Gastrocnemius medialis (tissue), 4 donors: ENCODE measurements at regions not wholly inside any gene's neighbourhood (a gene's known extent, or its start where the extent isn't known, plus 50 kb on each side); places are given as distances from the start of the nearest gene placed in this dataset.

ENCODE experiments used
- ATAC-seq, 2 donors: fragments of 150-250 bp; one replicate each; pipeline ENCODE4 v1.9.1; 2016
- DNase-seq, 2 donors: peaks; one replicate each; pipeline ENCODE4 v3.0.0-alpha.2; 2019
- H3K27ac ChIP-seq, 4 donors: fragments of 200-600 bp; sonication (generic); 1 replicate in 1 of 4; 2 replicates in 3 of 4; pipeline ENCODE4 v1.5.1; 2016 to 2018; ENCODE audit warnings: mild to moderate bottlenecking in 2 of 4, moderate library complexity in 1 of 4
- H3K27me3 ChIP-seq, 3 donors: fragments of 200-600 bp; sonication (generic) in 2 of 3; 1 replicate in 1 of 3; 2 replicates in 2 of 3; pipeline versions ENCODE4 v1.5.1 to v1.6.0; 2016 to 2019; ENCODE audit warnings: mild to moderate bottlenecking in 1 of 3, moderate library complexity in 1 of 3
- H3K36me3 ChIP-seq, 2 donors: fragments of 200-600 bp; sonication (generic) in 1 of 2; one replicate each; pipeline ENCODE4 v1.5.1; 2017 to 2018
- H3K4me1 ChIP-seq, 2 donors: fragments of 200-600 bp; sonication (generic) in 1 of 2; one replicate each; pipeline ENCODE4 v1.5.1; 2016 to 2017; ENCODE audit warnings: mild to moderate bottlenecking in 2 of 2
- H3K4me3 ChIP-seq, 4 donors: fragments of 200-600 bp; sonication (generic) in 3 of 4; 1 replicate in 1 of 4; 2 replicates in 3 of 4; pipeline ENCODE4 v1.5.1; 2016 to 2019; ENCODE audit warnings: mild to moderate bottlenecking in 2 of 4
- H3K9me3 ChIP-seq, 3 donors: fragments of 200-600 bp; sonication (generic) in 2 of 3; 1 replicate in 1 of 3; 2 replicates in 2 of 3; pipeline ENCODE4 v1.5.1; 2016 to 2019
- POLR2A ChIP-seq, 2 donors: fragments of 450-650 bp; IDR thresholded peaks; one replicate each; pipeline ENCODE4 v1.6.1; 2017; ENCODE audit warnings: antibody characterized with exemption in 2 of 2, mild to moderate bottlenecking in 2 of 2, moderate library complexity in 2 of 2
- in situ Hi-C, 4 donors: fragments of 200-750 bp; cut with MboI; loops; one replicate each; pipeline versions ENCODE4 v1.15.0 to v1.8.0; 2017; ENCODE audit warnings: low sequenced_read_pairs in 4 of 4
- intact Hi-C: fragments of 100-400 bp; cut with DNase I; formaldehyde crosslinking; loops from one replicate; pipeline ENCODE4 v1.15.1; 2023; ENCODE audit warnings: low total_unique reads
- TF ChIP-seq, protein P1 (sequence below), 5 experiments: fragments of 450-650 bp in 3 of 5; fragments of 200-600 bp in 2 of 5; sonication (generic) in 2 of 5; IDR thresholded peaks in 4 of 5; conservative IDR thresholded peaks in 1 of 5; 1 replicate in 4 of 5; 2 replicates in 1 of 5; pipeline ENCODE4 v1.5.1; 2016 to 2019; ENCODE audit warnings: antibody characterized with exemption in 5 of 5, mild to moderate bottlenecking in 3 of 5, moderate library complexity in 3 of 5

DNA sequence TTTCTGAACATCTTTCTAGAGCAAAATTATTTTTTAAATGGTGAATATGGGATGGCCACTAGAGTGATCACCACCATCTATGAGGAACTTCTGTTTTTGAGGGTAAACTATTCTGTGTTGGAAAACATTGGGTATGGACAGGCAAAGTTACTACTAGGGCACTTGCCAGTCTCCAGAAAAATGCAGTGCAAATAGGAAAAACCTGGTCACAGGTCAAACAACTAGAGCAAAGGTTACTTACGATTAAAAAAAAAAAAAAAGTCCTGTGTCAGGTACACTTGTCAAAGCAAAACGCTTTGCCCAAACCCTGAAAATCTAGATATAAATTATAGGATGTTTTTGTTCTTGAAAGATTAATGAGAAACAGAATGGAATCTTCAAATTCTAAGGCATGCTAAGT is 66.2 kb downstream of the SLITRK1 start:
- Histone ChIP-seq H3K4me3 (no peak overlapping the region), H3K27ac (no peak overlapping the region), H3K27me3 (no peaks in the 10 kb centered on the region), H3K4me1 (no peaks in the 10 kb centered on the region), H3K36me3 (no peaks in the 10 kb centered on the region), H3K9me3 (no peaks in the 10 kb centered on the region)
- ATAC-seq (no peak), DNase-seq (no peak)
- TF ChIP-seq, protein P1, sequence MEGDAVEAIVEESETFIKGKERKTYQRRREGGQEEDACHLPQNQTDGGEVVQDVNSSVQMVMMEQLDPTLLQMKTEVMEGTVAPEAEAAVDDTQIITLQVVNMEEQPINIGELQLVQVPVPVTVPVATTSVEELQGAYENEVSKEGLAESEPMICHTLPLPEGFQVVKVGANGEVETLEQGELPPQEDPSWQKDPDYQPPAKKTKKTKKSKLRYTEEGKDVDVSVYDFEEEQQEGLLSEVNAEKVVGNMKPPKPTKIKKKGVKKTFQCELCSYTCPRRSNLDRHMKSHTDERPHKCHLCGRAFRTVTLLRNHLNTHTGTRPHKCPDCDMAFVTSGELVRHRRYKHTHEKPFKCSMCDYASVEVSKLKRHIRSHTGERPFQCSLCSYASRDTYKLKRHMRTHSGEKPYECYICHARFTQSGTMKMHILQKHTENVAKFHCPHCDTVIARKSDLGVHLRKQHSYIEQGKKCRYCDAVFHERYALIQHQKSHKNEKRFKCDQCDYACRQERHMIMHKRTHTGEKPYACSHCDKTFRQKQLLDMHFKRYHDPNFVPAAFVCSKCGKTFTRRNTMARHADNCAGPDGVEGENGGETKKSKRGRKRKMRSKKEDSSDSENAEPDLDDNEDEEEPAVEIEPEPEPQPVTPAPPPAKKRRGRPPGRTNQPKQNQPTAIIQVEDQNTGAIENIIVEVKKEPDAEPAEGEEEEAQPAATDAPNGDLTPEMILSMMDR (IDR thresholded peaks at IDR 0.05 in 4 of 5, conservative IDR thresholded peaks at IDR 0.05 in 1 of 5): no peak
- TF ChIP-seq POLR2A (IDR thresholded peaks at IDR 0.05): no peak
- intact Hi-C loops (no loop called here), in situ Hi-C loops (no loop called here)

DNA sequence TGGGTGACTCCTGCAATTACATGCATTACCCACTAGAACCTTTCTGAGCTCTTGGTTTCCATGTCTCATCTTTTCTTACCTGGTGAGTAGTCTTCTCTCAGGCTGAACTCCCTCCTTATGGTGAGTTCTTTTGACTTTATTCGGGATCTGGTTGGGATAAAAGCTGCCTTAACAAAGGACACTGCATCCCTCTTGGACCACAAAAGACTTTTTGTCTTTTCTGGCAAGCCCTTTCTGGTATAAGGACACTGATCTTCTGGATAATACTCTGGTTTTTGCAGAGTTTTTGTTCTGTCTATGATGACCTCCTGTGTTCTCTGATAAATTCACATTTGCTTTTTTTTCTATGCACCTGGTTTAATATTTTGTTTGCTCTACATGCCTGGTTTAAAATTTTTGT is 66.7 kb downstream of the SLITRK1 start:
- Histone ChIP-seq H3K4me3 (no peak overlapping the region), H3K9me3 (no peaks in the 10 kb centered on the region), H3K36me3 (no peaks in the 10 kb centered on the region), H3K27me3 (no peaks in the 10 kb centered on the region), H3K27ac (no peak overlapping the region), H3K4me1 (no peaks in the 10 kb centered on the region)
- ATAC-seq: no peak
- in situ Hi-C loops (no loop called here), intact Hi-C loops (no loop called here)
- no peak for DNase-seq
- TF ChIP-seq, protein P1 (IDR thresholded peaks at IDR 0.05 in 4 of 5, conservative IDR thresholded peaks at IDR 0.05 in 1 of 5): no peak
- TF ChIP-seq POLR2A (IDR thresholded peaks at IDR 0.05): no peak

DNA sequence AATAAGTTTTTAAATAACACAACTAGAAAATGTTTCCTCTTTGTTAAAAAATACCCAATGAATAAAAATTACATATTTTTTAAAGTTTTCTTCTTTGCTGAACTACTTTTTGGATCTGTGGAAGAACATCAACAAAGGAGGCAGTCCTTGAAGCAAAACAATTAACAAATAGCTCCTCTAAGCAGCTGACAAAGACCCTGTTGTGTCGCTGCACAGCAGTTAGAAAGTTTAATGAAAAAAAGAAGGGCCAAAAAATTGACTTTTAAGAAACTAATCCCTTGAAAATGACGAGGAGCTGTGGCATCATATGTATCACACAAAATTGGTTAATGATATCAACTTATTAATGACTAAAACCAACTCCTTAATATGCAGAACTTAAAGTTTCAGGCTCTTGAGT is 72.1 kb downstream of the SLITRK1 start:
- Histone ChIP-seq H3K27ac (no peak overlapping the region), H3K36me3 (no peaks in the 10 kb centered on the region), H3K9me3 (no peaks in the 10 kb centered on the region), H3K4me1 (no peaks in the 10 kb centered on the region), H3K27me3 (no peaks in the 10 kb centered on the region), H3K4me3 (no peak overlapping the region)
- TF ChIP-seq, protein P1 (IDR thresholded peaks at IDR 0.05 in 4 of 5, conservative IDR thresholded peaks at IDR 0.05 in 1 of 5): no peak
- TF ChIP-seq POLR2A (IDR thresholded peaks at IDR 0.05): no peak
- DNase-seq (no peak), ATAC-seq (no peak)
- in situ Hi-C loops: no loop called here
- intact Hi-C loops: no loop called here

DNA sequence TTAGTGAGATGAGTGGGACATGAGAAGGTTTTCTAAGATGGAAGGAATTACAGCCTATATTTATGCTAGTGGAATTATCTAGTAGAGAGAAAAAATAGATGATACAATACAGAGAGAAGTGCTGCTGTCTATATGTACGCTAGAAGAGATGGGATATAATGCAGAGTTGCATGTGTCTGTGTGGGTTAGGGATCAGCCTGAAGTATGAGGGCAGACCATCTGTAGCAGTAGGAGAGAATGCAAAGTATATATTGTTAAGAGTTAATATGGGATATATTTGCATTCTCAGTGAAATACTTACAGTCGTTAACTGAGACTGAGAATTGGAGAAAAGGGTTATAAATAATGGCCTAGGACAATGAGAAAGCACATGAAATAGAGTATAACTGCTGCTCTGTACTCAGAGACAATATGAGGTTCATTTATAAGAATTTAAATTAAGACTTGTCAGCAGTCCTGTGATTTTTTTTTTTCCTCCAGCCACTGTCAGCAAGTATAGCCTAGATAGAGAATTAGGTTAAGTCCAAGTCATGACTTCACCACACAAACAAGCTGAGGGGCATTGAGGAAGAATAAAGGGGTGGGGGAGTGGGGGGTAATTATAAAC is 77.8 kb downstream of the SLITRK1 start:
- no peaks in the 10 kb centered on the region for H3K36me3 ChIP-seq
- in situ Hi-C loops (no loop called here), intact Hi-C loops (no loop called here)
- no peaks in the 10 kb centered on the region for H3K9me3 ChIP-seq
- TF ChIP-seq POLR2A (IDR thresholded peaks at IDR 0.05): no peak
- TF ChIP-seq, protein P1 (IDR thresholded peaks at IDR 0.05 in 4 of 5, conservative IDR thresholded peaks at IDR 0.05 in 1 of 5): no peak
- no peak for DNase-seq
- no peaks in the 10 kb centered on the region for H3K27me3 ChIP-seq
- H3K4me1 ChIP-seq: no peaks in the 10 kb centered on the region
- ATAC-seq: no peak
- no peak overlapping the region for H3K4me3 ChIP-seq
- no peak overlapping the region for H3K27ac ChIP-seq

DNA sequence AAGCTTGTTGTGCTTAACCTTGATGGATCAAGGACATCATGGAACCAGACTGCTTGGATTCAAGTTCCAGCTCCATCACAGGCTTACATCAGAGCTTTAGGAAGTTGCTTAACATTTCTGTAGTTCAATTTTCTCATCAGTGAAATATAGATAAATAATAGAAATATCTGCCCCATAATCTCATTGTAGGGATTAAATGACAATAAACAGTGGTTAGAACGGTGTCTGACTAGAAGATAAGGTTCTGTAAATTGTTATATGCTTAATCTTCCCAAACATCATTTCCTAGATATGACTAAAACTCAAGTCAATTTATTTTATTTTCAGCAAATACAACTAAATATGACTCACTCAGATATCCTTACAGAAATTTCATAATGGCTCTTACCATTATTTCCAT is 83.5 kb downstream of the SLITRK1 start:
- no peaks in the 10 kb centered on the region for H3K9me3 ChIP-seq
- no peak for ATAC-seq
- H3K27ac ChIP-seq: no peak overlapping the region
- intact Hi-C loops: no loop called here
- H3K4me3 ChIP-seq: no peak overlapping the region
- H3K36me3 ChIP-seq: no peaks in the 10 kb centered on the region
- H3K27me3 ChIP-seq: no peaks in the 10 kb centered on the region
- in situ Hi-C loops: no loop called here
- DNase-seq: no peak
- TF ChIP-seq, protein P1 (IDR thresholded peaks at IDR 0.05 in 4 of 5, conservative IDR thresholded peaks at IDR 0.05 in 1 of 5): no peak
- no peak for TF ChIP-seq POLR2A (IDR thresholded peaks at IDR 0.05)
- H3K4me1 ChIP-seq: no peaks in the 10 kb centered on the region
